ENCODE measurements at regions not wholly inside any gene's neighbourhood (a gene's known extent, or its start where the extent isn't known, plus 50 kb on each side); places are given as distances from the start of the nearest gene placed in this dataset.
A peak's percentile ranks its signal among the peaks of the same experiment; 100 is the strongest.
"Not testable (repeated sequence)": the region's sequence is repeated elsewhere in the genome, so short reads cannot be mapped to it uniquely, and the experiment has no call there.

DNA sequence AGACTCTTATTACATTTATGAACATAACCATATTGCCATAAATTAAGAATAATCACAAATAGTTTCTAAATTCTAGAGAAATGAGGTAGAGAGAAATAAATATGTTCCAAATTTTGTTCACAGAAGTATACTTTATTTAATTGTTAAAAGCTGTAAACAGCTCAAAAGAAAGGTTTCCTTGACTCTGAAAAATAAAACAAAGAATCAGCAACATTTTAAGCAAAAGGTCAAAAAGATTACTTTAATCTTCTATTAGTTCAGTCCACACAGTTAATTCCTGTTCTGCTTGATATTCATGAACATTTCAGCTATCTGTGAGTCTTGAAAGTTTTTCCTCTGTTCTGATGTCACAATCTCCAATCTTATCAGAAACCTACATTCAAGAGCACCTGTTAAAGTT, 197.9 kb downstream of the GJA1 start:
- TF ChIP-seq, protein P1, sequence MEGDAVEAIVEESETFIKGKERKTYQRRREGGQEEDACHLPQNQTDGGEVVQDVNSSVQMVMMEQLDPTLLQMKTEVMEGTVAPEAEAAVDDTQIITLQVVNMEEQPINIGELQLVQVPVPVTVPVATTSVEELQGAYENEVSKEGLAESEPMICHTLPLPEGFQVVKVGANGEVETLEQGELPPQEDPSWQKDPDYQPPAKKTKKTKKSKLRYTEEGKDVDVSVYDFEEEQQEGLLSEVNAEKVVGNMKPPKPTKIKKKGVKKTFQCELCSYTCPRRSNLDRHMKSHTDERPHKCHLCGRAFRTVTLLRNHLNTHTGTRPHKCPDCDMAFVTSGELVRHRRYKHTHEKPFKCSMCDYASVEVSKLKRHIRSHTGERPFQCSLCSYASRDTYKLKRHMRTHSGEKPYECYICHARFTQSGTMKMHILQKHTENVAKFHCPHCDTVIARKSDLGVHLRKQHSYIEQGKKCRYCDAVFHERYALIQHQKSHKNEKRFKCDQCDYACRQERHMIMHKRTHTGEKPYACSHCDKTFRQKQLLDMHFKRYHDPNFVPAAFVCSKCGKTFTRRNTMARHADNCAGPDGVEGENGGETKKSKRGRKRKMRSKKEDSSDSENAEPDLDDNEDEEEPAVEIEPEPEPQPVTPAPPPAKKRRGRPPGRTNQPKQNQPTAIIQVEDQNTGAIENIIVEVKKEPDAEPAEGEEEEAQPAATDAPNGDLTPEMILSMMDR (conservative IDR thresholded peaks at IDR 0.05; ENCODE audit: low read depth, low read length) = no peak

DNA sequence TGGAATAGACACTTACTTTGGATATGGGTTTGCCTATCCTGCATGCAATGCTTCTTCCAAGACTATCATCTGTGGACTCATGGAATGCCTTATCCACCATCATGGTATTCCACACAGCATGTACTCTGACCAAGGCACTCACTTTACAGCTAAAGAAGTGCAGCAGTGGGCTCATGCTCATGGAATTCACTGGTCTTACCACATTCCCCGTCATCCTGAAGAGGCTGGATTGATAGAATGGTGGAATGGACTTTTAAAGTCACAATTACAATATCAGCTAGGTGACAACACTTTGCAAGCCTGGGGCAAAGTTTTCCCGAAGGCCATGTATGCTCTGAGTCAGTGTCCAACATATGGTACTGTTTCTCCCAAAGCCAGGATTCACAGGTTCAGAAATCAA, 199.1 kb downstream of the GJA1 start:
- not testable (repeated sequence) for H3K4me3 ChIP-seq (ENCODE audit: low read length); DNase-seq (ENCODE audit: low read depth)

More for the DNA sequence above, 197.9 kb downstream of the GJA1 start:
- H3K4me3 ChIP-seq (ENCODE audit: low read length) = no peak overlapping the region
- DNase-seq (ENCODE audit: low read depth) = no peak

DNA sequence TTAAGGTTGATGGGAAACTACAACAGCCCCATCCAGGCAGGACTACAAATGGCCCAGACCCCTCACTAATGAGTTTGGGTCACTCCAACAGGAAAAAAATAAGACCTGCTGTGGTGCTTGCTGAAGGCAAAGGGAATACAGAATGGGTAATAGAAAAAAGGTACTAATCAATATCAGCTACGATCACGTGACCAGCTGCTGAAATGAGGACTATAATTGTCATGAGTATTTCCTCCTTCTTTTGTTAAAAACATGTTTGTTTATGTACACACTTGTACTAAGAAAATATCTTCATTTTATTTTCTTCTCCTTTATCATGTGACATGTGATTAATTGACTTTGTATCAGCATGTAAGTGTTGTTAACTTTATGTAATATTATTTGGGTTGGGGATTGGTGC, 199.9 kb downstream of the GJA1 start:
- no peak for DNase-seq (ENCODE audit: low read depth)
- H3K4me3 ChIP-seq (ENCODE audit: low read length) = no peak overlapping the region
- TF ChIP-seq, protein P1 (conservative IDR thresholded peaks at IDR 0.05; ENCODE audit: low read depth, low read length) = no peak

DNA sequence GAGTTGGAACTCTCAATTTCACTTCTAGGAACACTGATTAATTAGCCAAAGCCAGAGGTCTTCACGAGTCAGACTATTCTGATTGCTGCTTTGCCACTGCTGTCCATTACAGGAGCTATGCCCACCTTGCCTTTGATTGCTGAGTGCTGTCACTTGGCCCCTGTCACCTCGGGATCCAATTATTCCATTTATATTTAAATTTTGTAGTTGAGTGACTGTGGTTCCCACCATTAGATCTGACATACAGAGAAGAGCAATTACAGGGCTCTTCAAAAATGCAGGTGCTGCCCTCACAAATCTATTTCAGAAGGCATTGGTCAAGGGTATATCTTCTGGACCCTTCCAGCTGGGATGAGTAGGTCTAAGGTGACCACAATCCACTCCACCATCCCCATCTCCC, 200.8 kb downstream of the GJA1 start:
- not testable (repeated sequence) for DNase-seq (ENCODE audit: low read depth); H3K4me3 ChIP-seq (ENCODE audit: low read length)

DNA sequence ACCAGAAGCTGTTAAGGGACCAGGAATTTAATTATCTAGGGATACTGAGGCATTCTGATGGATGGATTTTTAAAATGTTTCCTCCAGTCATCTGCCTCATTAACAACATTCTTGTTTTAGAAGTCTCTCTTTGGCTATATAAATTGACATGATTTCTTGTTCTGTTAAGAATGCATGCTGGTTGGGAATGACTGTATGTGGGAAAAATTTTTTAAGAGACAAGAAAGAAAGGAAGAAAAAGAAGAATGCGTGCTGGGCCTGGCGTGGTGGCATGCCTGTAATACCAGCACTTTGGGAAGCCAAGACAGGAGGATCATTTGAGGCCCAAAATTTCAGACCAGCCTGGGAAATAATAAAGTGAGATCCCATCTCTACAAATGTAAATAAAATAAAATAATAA, 203.6 kb downstream of the GJA1 start:
- DNase-seq (ENCODE audit: low read depth) = no peak
- H3K4me3 ChIP-seq (ENCODE audit: low read length) = no peak overlapping the region
- TF ChIP-seq, protein P1 (conservative IDR thresholded peaks at IDR 0.05; ENCODE audit: low read depth, low read length) = no peak

DNA sequence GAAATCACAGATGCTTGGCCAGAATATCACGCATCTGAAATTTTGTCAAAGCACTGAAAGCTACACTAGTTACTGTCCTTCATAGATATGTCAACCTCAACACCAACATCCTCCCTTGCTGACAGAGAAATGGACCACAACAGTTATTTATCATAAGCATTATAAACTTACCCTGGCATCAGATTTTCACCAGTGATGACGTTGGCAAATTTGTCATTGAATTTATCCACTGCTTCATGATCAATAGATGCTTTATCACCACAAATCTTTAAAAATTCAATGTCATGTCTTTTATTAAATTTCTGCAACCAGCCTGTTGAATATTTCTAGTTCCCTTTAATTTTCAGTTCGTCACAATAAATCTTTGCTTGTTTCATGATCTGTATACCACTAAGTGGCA, 205.7 kb downstream of the GJA1 start:
- TF ChIP-seq, protein P1 (conservative IDR thresholded peaks at IDR 0.05; ENCODE audit: low read depth, low read length) = no peak
- DNase-seq (ENCODE audit: low read depth) = no peak
- H3K4me3 ChIP-seq (ENCODE audit: low read length) = no peak overlapping the region

DNA sequence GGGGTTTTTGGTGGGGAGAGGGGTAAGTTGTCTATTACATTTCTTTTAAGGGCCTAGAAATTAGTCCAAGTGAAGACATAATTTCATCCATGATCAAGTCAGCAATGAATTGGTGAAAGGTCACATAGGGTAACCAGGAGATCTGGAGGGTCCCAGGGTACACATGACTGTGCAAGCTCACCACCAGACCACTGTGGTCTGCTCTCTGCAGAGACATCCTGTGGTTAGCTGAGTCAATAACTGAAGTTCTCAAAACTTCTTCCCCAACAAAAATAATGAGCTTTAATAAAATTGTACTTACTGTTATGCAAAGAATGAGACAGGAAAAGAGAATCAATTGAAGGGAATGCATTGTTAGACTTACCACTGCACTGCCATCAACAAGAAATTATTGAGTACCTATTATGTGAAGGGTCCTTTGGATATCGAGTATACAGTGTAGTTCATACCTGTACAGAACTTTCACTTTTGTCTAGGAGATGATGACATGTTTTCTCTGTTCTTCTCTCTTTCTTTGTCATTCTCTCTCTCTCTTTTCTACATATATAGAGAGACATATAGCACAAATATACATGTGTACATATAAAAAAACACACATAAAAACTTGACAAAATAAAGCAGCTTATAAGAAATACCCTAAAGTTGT, 209.8 kb downstream of the GJA1 start:
- no peak for DNase-seq (ENCODE audit: low read depth)
- TF ChIP-seq, protein P1 (conservative IDR thresholded peaks at IDR 0.05; ENCODE audit: low read depth, low read length) = no peak
- H3K4me3 ChIP-seq (ENCODE audit: low read length) = no peak overlapping the region

DNA sequence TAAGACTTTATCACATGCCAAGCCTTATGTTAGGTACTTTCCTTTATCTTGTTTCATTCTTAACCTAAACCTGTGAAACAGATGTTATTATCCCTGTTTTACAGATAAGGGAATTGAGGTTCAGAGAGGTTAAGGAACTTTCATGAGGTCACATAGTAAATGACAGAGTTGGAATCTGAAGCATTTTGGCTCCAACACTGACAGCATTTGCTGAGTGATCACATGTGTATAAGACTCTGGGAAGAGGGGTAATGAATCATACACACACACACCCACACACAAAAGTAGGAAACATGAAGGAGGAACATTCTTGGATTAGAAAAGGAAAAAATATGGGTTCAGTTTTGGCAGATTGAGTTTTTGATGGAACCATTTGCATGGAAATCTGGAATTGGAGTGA, 212.5 kb downstream of the GJA1 start:
- no peak overlapping the region for H3K4me3 ChIP-seq (ENCODE audit: low read length)
- peak; percentile 45 for DNase-seq (ENCODE audit: low read depth)

More for the DNA sequence above, 212.5 kb downstream of the GJA1 start:
- TF ChIP-seq, protein P1 (conservative IDR thresholded peaks at IDR 0.05; ENCODE audit: low read depth, low read length) = no peak
